GM18861 (cell line): ENCODE measurements at regions not wholly inside any gene's neighbourhood (a gene's known extent, or its start where the extent isn't known, plus 50 kb on each side); places are given as distances from the start of the nearest gene placed in this dataset.

Experiments
- ATAC-seq: cut with Tn5 transposase; IDR thresholded peaks from one replicate; pipeline ENCODE4 v1.9.1; 2021; ENCODE audit not compliant: unreplicated experiment

- no peak for ATAC-seq
Measured at GRCh38 chr13:73369095-73369494, 310.3 kb downstream of the KLF5 start.

DNA sequence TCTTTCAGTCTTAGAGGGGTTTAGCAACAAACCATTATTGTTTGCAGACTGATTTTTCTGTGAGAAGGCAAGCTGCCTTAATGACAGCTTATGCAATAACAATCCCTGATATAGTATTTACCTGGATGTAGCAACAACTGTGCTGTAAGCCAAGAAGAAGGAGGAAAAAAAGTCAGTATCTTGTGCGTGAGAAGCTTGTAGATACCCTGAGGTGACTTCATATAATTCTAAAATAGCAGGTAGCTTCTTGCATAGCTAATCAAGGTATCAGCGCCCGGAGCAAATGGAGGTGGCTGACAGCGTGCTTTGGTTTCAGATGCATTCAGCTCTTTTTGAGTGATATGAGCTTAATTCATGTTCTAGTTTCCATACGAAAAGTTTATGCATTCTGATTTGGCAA is 309.8 kb downstream of the KLF5 start:
- ATAC-seq, result no peak

DNA sequence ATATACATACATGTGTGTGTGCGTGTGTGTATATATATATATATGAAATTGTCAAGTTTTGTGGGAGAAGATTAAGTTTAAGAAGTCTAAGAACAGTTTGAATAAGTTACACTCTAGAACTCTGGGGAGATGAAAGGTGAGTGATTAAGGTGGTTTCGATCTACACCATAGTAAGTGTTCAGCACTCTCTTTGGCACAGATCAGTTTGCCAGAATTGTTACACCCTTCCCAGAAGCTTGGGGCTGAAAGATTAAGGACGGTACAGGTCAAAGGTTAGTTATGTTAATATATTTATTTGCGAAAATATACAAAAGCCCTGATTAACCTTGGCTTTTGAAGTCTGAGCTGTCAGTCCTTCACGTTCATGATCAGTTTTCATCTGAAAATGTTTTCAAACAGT is 309.1 kb downstream of the KLF5 start:
- ATAC-seq, result no peak

DNA sequence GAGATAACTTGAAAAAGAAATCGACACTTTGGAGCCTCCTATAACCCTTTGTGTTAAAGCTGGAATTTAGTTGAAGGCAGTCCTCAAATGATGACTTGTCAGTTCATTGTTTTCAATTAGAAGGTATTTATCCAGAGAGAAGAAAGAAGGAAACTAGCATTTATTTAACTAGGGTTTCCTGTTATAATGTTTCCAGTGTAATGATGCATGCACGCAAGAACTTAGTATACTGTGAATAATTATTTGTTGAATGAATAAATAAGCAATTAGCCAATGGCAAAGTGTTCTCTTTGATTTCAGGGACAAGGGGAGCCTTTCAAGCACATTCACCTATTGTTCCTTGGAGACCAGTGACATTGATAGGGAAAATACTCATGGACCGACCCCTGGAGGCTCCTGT is 307.4 kb downstream of the KLF5 start:
- no peak for ATAC-seq

DNA sequence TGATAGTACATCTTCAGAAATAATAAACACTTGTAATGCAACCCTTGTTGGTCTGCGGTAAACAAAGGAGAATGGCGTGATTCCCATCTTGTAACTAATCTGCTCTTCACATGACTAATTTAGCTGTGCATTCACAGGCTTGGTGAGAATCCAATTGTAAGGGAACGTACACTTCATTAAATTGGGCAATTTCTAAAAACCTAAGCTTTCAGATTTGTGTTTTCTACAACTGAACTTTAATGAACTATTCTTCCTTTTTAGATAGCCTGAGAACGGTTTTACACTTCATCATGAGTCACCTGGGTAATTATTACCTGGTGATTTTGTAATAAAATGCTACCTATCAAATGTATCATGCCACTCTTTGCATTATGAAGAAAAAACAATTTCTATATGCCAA is 306.9 kb downstream of the KLF5 start:
- no peak for ATAC-seq

GRCh38 chr13:73365252-73365651 is 306.4 kb downstream of the KLF5 start:
- no peak for ATAC-seq

DNA sequence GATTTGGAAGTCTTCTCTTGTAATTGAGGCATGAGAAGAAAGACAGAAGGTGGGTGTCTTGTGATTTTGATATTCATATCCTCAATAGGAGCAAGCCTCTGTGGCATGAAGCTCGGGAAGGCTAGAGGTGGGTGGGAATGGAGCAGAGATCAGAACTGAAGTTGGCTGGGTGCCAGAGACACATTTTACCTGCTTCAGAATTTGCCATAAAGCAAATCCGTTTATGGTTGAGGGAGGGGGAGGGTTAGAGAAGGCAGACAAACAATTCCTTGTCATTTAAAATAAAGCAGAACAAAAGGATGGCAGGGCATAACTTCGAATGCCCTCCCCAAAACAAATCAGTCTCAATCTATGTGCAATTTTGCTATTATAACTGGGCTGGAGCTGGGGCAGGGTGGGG is 305.9 kb downstream of the KLF5 start:
- no peak for ATAC-seq

DNA sequence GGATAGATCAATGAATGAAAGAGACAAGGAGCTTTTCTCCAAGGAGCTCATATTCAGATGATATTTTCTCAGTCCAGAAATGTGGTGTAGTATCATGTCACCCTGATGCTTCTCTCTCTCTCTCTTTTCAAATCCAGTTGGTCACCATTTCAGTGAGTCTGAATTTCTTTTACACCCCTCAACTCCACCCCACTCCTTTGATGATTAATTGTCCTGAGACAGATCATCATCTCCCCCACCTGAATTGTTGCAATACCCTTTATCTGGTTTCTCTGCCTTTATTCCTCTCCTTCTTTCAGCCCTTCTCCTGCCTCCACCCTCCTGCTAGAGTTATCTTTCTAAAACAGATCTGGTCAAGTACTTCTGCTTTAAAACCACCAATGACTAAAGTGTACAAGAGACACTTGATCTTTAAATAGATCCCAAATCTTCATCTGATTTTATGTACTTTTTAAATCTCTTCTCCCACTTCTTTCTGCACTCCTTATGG is 299.8 kb downstream of the KLF5 start:
- no peak for ATAC-seq

DNA sequence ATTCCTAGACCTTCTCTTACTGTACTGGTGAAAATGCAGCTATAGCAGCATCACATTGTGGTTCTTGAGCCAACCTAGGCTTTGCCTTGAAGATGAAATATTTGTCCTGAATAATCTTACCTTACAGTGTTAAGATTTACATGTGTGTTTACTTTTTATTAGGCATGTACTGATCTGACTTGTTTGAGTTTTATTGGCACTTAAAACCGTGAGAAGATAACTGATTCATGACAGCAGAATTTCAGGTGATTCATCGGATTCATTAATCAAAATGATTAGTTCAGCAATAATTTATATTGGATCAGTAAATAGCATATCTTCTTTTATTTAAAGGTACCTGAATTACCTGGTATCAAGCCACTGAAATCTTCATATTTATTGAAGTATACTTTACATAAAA is 296.3 kb downstream of the KLF5 start:
- ATAC-seq, result no peak

DNA sequence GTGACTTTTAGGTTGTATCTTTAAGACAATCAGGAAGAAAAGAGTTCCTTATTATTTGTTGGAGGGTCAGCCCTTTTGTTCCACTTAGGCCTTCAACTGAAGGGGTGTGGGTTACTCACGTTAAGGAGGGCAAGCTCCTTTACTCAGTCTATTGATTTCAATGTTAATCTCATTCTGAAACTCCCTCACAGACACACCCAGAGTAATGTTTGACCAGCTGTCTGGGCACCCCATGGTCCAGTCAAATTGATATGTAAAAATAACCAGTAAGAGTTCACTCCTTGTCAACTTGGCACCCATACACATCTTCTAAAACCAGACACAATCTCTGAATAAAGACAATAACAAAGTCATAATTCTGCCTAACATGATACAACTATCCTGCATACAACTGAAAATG is 292.9 kb downstream of the KLF5 start:
- ATAC-seq, result no peak

- ATAC-seq, result no peak
Measured at GRCh38 chr13:73341748-73342147, 282.9 kb downstream of the KLF5 start.

DNA sequence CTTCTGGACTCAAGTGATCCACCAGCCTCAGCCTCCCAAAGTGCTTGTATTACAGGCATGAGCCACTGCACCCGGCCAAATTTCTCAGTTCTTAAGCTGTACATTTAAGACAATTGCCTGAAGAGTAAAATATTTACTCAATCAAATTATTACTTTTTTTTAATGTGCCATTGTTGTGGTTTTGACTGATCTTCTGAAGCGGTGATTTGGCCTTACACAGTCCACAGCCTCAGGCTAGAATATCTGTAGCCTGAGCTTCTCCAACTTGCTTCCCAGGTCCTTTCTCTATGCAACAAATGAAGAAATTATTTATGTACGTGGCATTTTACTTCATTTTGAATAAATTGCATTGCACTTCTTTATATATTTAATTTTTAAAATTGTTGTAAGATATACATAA is 281.3 kb downstream of the KLF5 start:
- ATAC-seq, result no peak

DNA sequence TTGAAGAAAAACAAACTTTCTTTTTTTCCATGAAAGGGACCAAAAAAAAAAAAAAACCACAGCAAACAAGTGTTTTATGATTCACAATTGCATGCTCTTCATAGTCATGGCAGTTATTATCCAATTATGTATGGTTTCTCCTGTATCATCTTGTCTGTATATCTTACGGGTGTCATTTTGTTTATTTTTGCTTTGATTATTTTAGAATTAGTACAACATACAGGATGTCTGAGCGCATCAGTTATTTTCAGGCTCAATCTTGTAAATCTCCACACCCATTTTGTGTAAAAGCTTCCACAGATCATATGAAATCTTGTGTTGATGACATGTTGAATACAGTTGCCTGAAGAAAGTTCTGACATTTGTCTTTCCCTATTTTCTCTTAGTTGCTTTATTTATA is 280.3 kb downstream of the KLF5 start:
- ATAC-seq, result no peak

DNA sequence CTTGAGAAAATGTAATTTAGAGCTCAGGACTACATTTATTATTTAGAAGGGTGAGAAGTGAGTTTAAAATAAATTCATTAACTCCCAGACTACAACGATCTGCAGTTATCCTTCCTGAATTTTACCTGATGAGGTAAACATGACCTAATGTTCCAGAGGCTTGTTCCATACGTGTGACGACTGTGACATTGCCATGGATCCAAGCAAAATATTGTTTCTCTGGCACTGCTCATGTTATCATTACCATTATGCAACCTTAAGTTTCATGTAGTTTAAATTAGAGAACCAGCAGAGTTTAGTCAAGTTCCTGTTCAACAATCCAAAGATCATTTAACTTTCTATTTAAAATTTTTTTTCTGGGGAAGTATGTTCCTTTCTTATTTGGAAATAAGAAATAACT is 279.6 kb downstream of the KLF5 start:
- no peak for ATAC-seq

DNA sequence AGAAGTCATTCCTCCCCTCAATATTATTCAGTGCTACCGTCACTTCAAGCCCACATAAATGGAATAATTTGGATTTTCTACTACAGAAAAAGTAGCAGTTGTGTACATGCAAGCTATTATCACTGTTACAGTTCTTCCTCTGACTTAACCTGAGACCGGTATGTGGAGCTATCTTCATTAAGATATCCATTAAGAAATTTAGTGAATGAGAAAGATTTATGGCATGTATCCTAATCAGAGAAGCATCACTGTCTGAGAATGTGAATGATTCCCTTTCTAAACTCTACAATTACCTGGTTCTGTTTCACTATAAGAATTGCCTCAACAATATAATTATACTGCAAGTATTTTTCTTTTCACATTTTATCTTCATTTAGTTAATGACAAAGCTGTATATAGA is 278.7 kb downstream of the KLF5 start:
- no peak for ATAC-seq

- ATAC-seq, result no peak
Measured at GRCh38 chr13:73336773-73337172, 278.0 kb downstream of the KLF5 start.

DNA sequence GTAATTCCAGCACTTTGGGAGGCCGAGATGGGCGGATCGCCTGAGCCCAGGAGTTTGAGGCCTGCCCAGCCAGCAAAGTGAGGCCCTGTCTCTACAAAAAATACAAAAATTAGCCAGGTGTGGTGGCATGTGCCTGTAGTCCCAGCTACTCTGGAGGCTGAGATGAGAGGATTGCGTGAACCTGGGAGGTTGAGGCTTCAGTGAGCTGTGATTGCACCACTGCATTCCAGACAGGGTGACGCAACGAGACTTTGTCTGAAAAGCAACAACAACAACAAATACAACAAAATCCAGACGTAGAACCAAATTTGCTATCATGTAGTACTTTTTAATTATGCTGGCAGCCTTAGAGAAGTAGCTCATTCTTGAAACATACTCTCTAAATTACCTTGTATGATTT is 277.1 kb downstream of the KLF5 start:
- no peak for ATAC-seq

- peak; percentile 100 for ATAC-seq
Measured at GRCh38 chr13:73335210-73335609, 276.4 kb downstream of the KLF5 start.

- no peak for ATAC-seq
Measured at GRCh38 chr13:73334445-73334844, 275.6 kb downstream of the KLF5 start.

DNA sequence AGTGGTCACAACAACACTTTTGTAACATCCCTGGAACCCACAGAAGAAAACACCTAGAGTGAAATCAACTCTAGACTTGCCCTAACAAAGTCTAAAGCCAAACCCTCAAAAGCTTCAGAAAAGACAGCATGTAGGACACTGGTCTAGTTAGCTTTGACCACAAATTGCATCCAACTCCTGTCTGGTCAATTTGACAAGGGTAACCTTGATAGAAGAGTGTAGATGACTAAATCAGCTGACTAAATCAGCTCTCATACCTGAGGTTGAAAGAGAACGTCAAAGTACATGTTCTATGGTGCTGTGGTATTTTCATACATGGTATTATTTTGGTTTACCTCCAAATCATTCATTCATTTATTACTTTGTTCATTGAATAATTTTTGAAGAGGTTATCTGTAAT is 272.8 kb downstream of the KLF5 start:
- no peak for ATAC-seq

DNA sequence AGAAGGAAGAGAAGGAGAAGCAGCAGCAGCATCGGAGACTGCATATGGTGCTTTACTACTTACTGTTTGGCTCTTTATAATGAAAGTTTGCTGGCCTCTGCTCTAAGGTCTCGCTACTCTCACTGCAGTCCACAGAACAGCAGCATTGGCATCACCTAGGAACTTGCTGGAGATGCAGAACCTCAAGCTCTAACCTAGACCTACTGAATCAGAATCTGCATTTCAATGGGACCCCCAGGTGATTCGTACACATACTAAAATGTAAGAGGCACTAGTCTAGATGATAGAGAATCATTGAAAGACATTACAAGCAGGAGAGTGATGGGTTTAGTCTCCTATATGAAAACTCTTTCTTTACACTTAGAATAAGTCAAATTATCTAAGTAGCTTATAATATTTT is 270.6 kb downstream of the KLF5 start:
- no peak for ATAC-seq

DNA sequence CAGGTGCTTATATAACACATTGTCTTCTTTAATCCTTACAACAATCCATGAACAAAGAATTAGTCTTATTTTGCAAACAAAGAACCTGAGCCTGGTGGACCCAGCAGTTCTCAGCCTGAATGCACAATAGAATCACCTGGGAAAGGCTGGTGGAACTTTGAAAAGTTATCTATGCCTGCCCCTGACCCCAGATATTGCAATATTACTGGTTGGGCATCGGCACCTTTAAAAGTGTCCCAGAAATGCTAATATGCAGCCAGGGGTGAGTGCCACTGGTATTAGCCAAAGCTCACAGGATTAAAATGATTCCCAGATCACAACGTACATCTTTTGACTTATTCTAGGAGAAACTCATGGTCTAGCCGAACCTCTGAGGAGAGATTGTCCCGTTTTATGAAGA is 268.8 kb downstream of the KLF5 start:
- no peak for ATAC-seq

- ATAC-seq, result peak; percentile 97
Measured at GRCh38 chr13:73325723-73326558, 267.1 kb downstream of the KLF5 start.
